ENCODE measurements at regions not wholly inside any gene's neighbourhood (a gene's known extent, or its start where the extent isn't known, plus 50 kb on each side); places are given as distances from the start of the nearest gene placed in this dataset.

DNA sequence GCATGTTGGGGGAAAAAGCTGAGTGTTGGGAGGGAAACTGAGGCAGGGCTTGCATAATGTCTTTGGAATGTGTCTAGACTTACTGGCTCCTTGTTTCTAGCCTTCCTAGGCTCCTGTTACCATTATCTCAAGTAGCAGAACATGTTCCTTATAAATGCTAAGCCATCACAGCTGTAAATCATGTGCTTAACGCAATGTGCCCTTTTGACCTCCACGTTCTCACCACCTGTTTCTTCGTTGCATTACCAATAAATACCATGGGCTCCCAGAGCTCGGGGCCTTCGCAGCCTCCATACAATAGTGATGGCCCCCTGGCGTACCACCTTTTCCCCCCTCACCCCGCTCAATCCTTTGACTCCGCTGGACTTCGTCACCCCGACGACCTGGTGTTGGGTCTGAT, 54.0 kb upstream of the CWC22 start:
- no peak for DNase-seq (ENCODE audit: low spot score)
- TF ChIP-seq, protein P1, sequence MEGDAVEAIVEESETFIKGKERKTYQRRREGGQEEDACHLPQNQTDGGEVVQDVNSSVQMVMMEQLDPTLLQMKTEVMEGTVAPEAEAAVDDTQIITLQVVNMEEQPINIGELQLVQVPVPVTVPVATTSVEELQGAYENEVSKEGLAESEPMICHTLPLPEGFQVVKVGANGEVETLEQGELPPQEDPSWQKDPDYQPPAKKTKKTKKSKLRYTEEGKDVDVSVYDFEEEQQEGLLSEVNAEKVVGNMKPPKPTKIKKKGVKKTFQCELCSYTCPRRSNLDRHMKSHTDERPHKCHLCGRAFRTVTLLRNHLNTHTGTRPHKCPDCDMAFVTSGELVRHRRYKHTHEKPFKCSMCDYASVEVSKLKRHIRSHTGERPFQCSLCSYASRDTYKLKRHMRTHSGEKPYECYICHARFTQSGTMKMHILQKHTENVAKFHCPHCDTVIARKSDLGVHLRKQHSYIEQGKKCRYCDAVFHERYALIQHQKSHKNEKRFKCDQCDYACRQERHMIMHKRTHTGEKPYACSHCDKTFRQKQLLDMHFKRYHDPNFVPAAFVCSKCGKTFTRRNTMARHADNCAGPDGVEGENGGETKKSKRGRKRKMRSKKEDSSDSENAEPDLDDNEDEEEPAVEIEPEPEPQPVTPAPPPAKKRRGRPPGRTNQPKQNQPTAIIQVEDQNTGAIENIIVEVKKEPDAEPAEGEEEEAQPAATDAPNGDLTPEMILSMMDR (IDR thresholded peaks at IDR 0.05; ENCODE audit: borderline replicate concordance, control extremely low read depth, extremely low read depth, insufficient read depth, missing control alignments): no peak
- in situ Hi-C loops (cut with MboI; ENCODE audit: low sequenced_read_pairs, unreplicated experiment): no loop called here

- no peak for DNase-seq (ENCODE audit: low spot score)
- in situ Hi-C loops (cut with MboI; ENCODE audit: low sequenced_read_pairs, unreplicated experiment): no loop called here
- TF ChIP-seq, protein P1 (IDR thresholded peaks at IDR 0.05; ENCODE audit: borderline replicate concordance, control extremely low read depth, extremely low read depth, insufficient read depth, missing control alignments): no peak
Observed at GRCh38 chr2:180058993-180059392, 51.9 kb upstream of the CWC22 start.

GRCh38 chr2:180057706-180058412, 50.8 kb upstream of the CWC22 start:
- TF ChIP-seq, protein P1 (IDR thresholded peaks at IDR 0.05; ENCODE audit: borderline replicate concordance, control extremely low read depth, extremely low read depth, insufficient read depth, missing control alignments): no peak
- DNase-seq (ENCODE audit: low spot score): no peak
- in situ Hi-C loops (cut with MboI; ENCODE audit: low sequenced_read_pairs, unreplicated experiment): no loop called here

Data from GM13976 (cell line).